Trophoblast cell (in vitro differentiated cells and primary cell): ENCODE measurements at regions not wholly inside any gene's neighbourhood (a gene's known extent, or its start where the extent isn't known, plus 50 kb on each side); places are given as distances from the start of the nearest gene placed in this dataset.

Experiments
- DNase-seq, 2 donors: peaks; one replicate each; pipeline ENCODE4 v3.0.0-alpha.2; 2016
- H2AFZ ChIP-seq: 2 replicates; pipeline ENCODE4 v1.6.1; 2013; ENCODE audit warnings: low read length, moderate library complexity, mild to moderate bottlenecking; ENCODE audit not compliant: insufficient read depth, poor library complexity
- H2AK5ac ChIP-seq: 2 replicates; pipeline ENCODE4 v1.6.1; 2013; ENCODE audit warnings: mild to moderate bottlenecking, low read length
- H2BK120ac ChIP-seq: 2 replicates; pipeline ENCODE4 v1.6.1; 2013; ENCODE audit warnings: low read length, mild to moderate bottlenecking, moderate library complexity; ENCODE audit not compliant: insufficient read depth, poor library complexity
- H2BK12ac ChIP-seq: 2 replicates; pipeline ENCODE4 v1.6.1; 2013; ENCODE audit warnings: mild to moderate bottlenecking, low read length, moderate library complexity
- H2BK5ac ChIP-seq: 2 replicates; pipeline ENCODE4 v1.6.1; 2013; ENCODE audit warnings: low read length, low read depth, moderate library complexity, mild to moderate bottlenecking; ENCODE audit not compliant: poor library complexity
- H3K14ac ChIP-seq: 2 replicates; pipeline ENCODE4 v1.6.1; 2013; ENCODE audit warnings: mild to moderate bottlenecking, low read length
- H3K18ac ChIP-seq: 2 replicates; pipeline ENCODE4 v1.6.1; 2013; ENCODE audit warnings: mild to moderate bottlenecking, low read length
- H3K23ac ChIP-seq: 2 replicates; pipeline ENCODE4 v1.6.1; 2013; ENCODE audit warnings: low read length
- H3K27ac ChIP-seq: 2 replicates; pipeline ENCODE4 v1.5.1; 2013; ENCODE audit warnings: low read depth, mild to moderate bottlenecking, inconsistent platforms, low read length, moderate library complexity
- H3K27me3 ChIP-seq: 2 replicates; pipeline ENCODE4 v1.6.1; 2013; ENCODE audit warnings: inconsistent platforms, mild to moderate bottlenecking, low read length, moderate library complexity; ENCODE audit not compliant: insufficient read depth
- H3K36me3 ChIP-seq, 2 experiments: 1 replicate in 1 of 2; 2 replicates in 1 of 2; pipeline ENCODE4 v1.6.1; 2013; ENCODE audit warnings: low read length in 2 of 2, mild to moderate bottlenecking in 2 of 2, moderate library complexity in 1 of 2; ENCODE audit not compliant: insufficient read depth in 2 of 2, control insufficient read depth in 1 of 2
- H3K4ac ChIP-seq: 2 replicates; pipeline ENCODE4 v1.6.1; 2013; ENCODE audit warnings: low read depth, mild to moderate bottlenecking, low read length, moderate library complexity
- H3K4me1 ChIP-seq, 2 experiments: 1 replicate in 1 of 2; 2 replicates in 1 of 2; pipeline ENCODE4 v1.6.1; 2013; ENCODE audit warnings: low read length in 2 of 2, mild to moderate bottlenecking in 2 of 2, moderate library complexity in 1 of 2; ENCODE audit not compliant: insufficient read depth in 2 of 2, control insufficient read depth in 1 of 2
- H3K4me2 ChIP-seq: 2 replicates; pipeline ENCODE4 v1.6.1; 2013; ENCODE audit warnings: inconsistent platforms, mild to moderate bottlenecking, low read length, moderate library complexity
- H3K4me3 ChIP-seq: 2 replicates; pipeline ENCODE4 v1.5.1; 2013; ENCODE audit warnings: mild to moderate bottlenecking, low read depth, low read length, inconsistent platforms
- H3K79me1 ChIP-seq: one replicate; pipeline ENCODE4 v1.6.1; 2013; ENCODE audit warnings: low read length
- H3K79me2 ChIP-seq: 2 replicates; pipeline ENCODE4 v1.6.1; 2013; ENCODE audit warnings: low read length, mild to moderate bottlenecking; ENCODE audit not compliant: control insufficient read depth, insufficient read depth, poor library complexity
- H3K9ac ChIP-seq: 2 replicates; pipeline ENCODE4 v1.6.1; 2013; ENCODE audit warnings: mild to moderate bottlenecking, low read length
- H3K9me3 ChIP-seq: 2 replicates; pipeline ENCODE4 v1.6.1; 2013; ENCODE audit warnings: low read depth, mild to moderate bottlenecking, control low read depth, inconsistent platforms, low read length; ENCODE audit not compliant: insufficient read depth
- H4K12ac ChIP-seq: 2 replicates; pipeline ENCODE4 v1.6.1; 2013; ENCODE audit warnings: low read depth, mild to moderate bottlenecking, low read length, moderate library complexity
- H4K8ac ChIP-seq: 2 replicates; pipeline ENCODE4 v1.6.1; 2013; ENCODE audit warnings: low read depth, mild to moderate bottlenecking, low read length, moderate library complexity
- H4K91ac ChIP-seq: one replicate; pipeline ENCODE4 v1.6.1; 2013; ENCODE audit warnings: low read depth, mild to moderate bottlenecking, low read length, moderate library complexity
- WGBS: extraction: QIAGEN DNeasy Blood & Tissue Kit; methylation state at CpG from one replicate; pipeline ENCODE4 v1.1.7; 2013; ENCODE audit warnings: missing lambda C conversion rate; ENCODE audit not compliant: insufficient read length, insufficient coverage; ENCODE audit errors: extremely low coverage; 5-methylcytosine and 5-hydroxymethylcytosine counted together

GRCh38 chr12:124461241-124461673, 106.2 kb downstream of the NCOR2 start:
- Histone ChIP-seq H3K27ac (no peak overlapping the region), H2AFZ (no peak overlapping the region), H3K9ac (no peak overlapping the region), H3K4me1 (no peaks in the 10 kb centered on the region), H3K23ac (no peak overlapping the region), H2BK12ac (no peak overlapping the region), H2BK5ac (no peak overlapping the region), H3K4me2 (no peak overlapping the region), H3K4ac (no peak overlapping the region), H3K14ac (no peak overlapping the region), H4K91ac (no peak overlapping the region), H3K79me2 (no peaks in the 10 kb centered on the region), H2AK5ac (no peak overlapping the region), H3K36me3 (peaks cover 54 to 76% of the 10 kb centered on the region in 2 experiments), H2BK120ac (no peak overlapping the region), H4K8ac (no peak overlapping the region), H3K27me3 (no peaks in the 10 kb centered on the region), H3K18ac (no peak overlapping the region), H3K79me1 (no peaks in the 10 kb centered on the region), H4K12ac (no peak overlapping the region), H3K9me3 (peaks cover 9% of the 10 kb centered on the region), H3K4me3 (no peak overlapping the region)
- no CpG with 5 or more reads among the region's 17 CpGs for WGBS
- DNase-seq, result no peak

GRCh38 chr12:124460771-124461170, 106.6 kb downstream of the NCOR2 start:
- Histone ChIP-seq H3K4ac (no peak overlapping the region), H2BK120ac (no peak overlapping the region), H3K14ac (no peak overlapping the region), H3K9ac (no peak overlapping the region), H3K18ac (no peak overlapping the region), H2BK12ac (no peak overlapping the region), H3K4me3 (no peak overlapping the region), H3K4me1 (no peaks in the 10 kb centered on the region), H4K12ac (no peak overlapping the region), H3K79me2 (no peaks in the 10 kb centered on the region), H2AFZ (no peak overlapping the region), H3K27ac (no peak overlapping the region), H4K8ac (no peak overlapping the region), H2AK5ac (no peak overlapping the region), H4K91ac (no peak overlapping the region), H3K4me2 (no peak overlapping the region), H3K79me1 (no peaks in the 10 kb centered on the region), H2BK5ac (no peak overlapping the region), H3K27me3 (no peaks in the 10 kb centered on the region), H3K36me3 (peaks cover 54 to 76% of the 10 kb centered on the region in 2 experiments), H3K23ac (no peak overlapping the region), H3K9me3 (peaks cover 8% of the 10 kb centered on the region)
- no peak for DNase-seq
- WGBS, result no CpG with 5 or more reads among the region's 9 CpGs

- no peak overlapping the region for H2BK12ac ChIP-seq
- no peak overlapping the region for H3K27ac ChIP-seq
- no peak overlapping the region for H3K23ac ChIP-seq
- H4K12ac ChIP-seq, result no peak overlapping the region
- H3K36me3 ChIP-seq, result peaks cover 53 to 74% of the 10 kb centered on the region in 2 experiments
- no peak overlapping the region for H2AK5ac ChIP-seq
- no peaks in the 10 kb centered on the region for H3K4me1 ChIP-seq
- no peak overlapping the region for H2AFZ ChIP-seq
- no peak for DNase-seq
- WGBS, result no CpG with 5 or more reads among the region's 18 CpGs
- no peak overlapping the region for H3K4ac ChIP-seq
- H3K9me3 ChIP-seq, result peaks cover 4% of the 10 kb centered on the region
- H3K4me3 ChIP-seq, result no peak overlapping the region
- no peaks in the 10 kb centered on the region for H3K27me3 ChIP-seq
- H4K91ac ChIP-seq, result no peak overlapping the region
- H2BK5ac ChIP-seq, result no peak overlapping the region
- H3K14ac ChIP-seq, result no peak overlapping the region
- H3K4me2 ChIP-seq, result no peak overlapping the region
- H2BK120ac ChIP-seq, result no peak overlapping the region
- H3K79me1 ChIP-seq, result no peaks in the 10 kb centered on the region
- H3K79me2 ChIP-seq, result no peaks in the 10 kb centered on the region
- no peak overlapping the region for H3K9ac ChIP-seq
- H4K8ac ChIP-seq, result no peak overlapping the region
- no peak overlapping the region for H3K18ac ChIP-seq
Observed at GRCh38 chr12:124459852-124460645, 107.4 kb downstream of the NCOR2 start.

GRCh38 chr12:124458992-124459851, 108.2 kb downstream of the NCOR2 start:
- Histone ChIP-seq H2AFZ (no peak overlapping the region), H3K79me1 (no peaks in the 10 kb centered on the region), H4K91ac (no peak overlapping the region), H2BK5ac (no peak overlapping the region), H3K4me2 (no peak overlapping the region), H3K27me3 (no peaks in the 10 kb centered on the region), H3K4ac (no peak overlapping the region), H3K4me3 (no peak overlapping the region), H2AK5ac (no peak overlapping the region), H3K36me3 (peaks cover 47 to 70% of the 10 kb centered on the region in 2 experiments), H2BK12ac (no peak overlapping the region), H3K4me1 (no peaks in the 10 kb centered on the region), H3K9ac (no peak overlapping the region), H3K9me3 (no peaks in the 10 kb centered on the region), H3K27ac (no peak overlapping the region), H3K18ac (no peak overlapping the region), H3K79me2 (no peaks in the 10 kb centered on the region), H2BK120ac (no peak overlapping the region), H4K12ac (no peak overlapping the region), H4K8ac (no peak overlapping the region), H3K14ac (no peak overlapping the region), H3K23ac (no peak overlapping the region)
- no peak for DNase-seq
- no CpG with 5 or more reads among the region's 12 CpGs for WGBS
